Ascending aorta (tissue), 2 donors: ENCODE measurements at regions not wholly inside any gene's neighbourhood (a gene's known extent, or its start where the extent isn't known, plus 50 kb on each side); places are given as distances from the start of the nearest gene placed in this dataset.

ENCODE experiments used
- DNase-seq, 2 donors: peaks; one replicate each; pipeline ENCODE4 v3.0.0-alpha.2; 2019; ENCODE audit warnings: low spot score in 2 of 2
- H3K27ac ChIP-seq, 2 donors: fragments of 200-600 bp; sonication (generic); one replicate each; pipeline ENCODE4 v1.5.1; 2016 to 2017; ENCODE audit warnings: mild to moderate bottlenecking in 1 of 2
- H3K27me3 ChIP-seq: fragments of 200-600 bp; sonication (generic); one replicate; pipeline ENCODE4 v1.5.1; 2017
- H3K36me3 ChIP-seq, 2 donors: fragments of 200-600 bp; sonication (generic); one replicate each; pipeline ENCODE4 v1.5.1; 2016
- H3K4me1 ChIP-seq, 2 donors: fragments of 200-600 bp; sonication (generic); one replicate each; pipeline ENCODE4 v1.5.1; 2016 to 2017; ENCODE audit warnings: mild to moderate bottlenecking in 1 of 2
- H3K4me3 ChIP-seq, 2 donors: fragments of 200-600 bp; sonication (generic); one replicate each; pipeline ENCODE4 v1.5.1; 2016 to 2017; ENCODE audit warnings: mild to moderate bottlenecking in 1 of 2
- H3K9me3 ChIP-seq, 2 donors: fragments of 200-600 bp; sonication (generic); one replicate each; pipeline ENCODE4 v1.5.1; 2016
- CTCF ChIP-seq, 3 experiments: fragments of 200-600 bp in 2 of 3; fragments of 450-650 bp in 1 of 3; sonication (generic) in 2 of 3; IDR thresholded peaks; one replicate each; pipeline ENCODE4 v1.5.1; 2016 to 2019; ENCODE audit warnings: antibody characterized with exemption in 3 of 3, mild to moderate bottlenecking in 1 of 3, moderate library complexity in 1 of 3
- intact Hi-C: fragments of 100-400 bp; cut with DNase I; formaldehyde crosslinking; loops from one replicate; pipeline ENCODE4 v1.15.1; 2023

- peak overlapping the region; percentile 58 for H3K27ac ChIP-seq
- H3K36me3 ChIP-seq = no peaks in the 10 kb centered on the region
- TF ChIP-seq CTCF (IDR thresholded peaks at IDR 0.05) = no peak
- no peaks in the 10 kb centered on the region for H3K27me3 ChIP-seq
- no peak overlapping the region for H3K4me3 ChIP-seq
- no peaks in the 10 kb centered on the region for H3K9me3 ChIP-seq
- peaks cover 4 to 10% of the 10 kb centered on the region in 2 donors for H3K4me1 ChIP-seq
- intact Hi-C loops = loop anchor here (2.0 to 5.0 kb wide), 2 partner anchors 87 to 185 kb away; partner anchors contain the start of gene CEBPB
- no peak for DNase-seq
Observed at GRCh38 chr20:50277460-50278376, 87.1 kb downstream of the CEBPB start.

- Histone ChIP-seq H3K4me3 (no peak overlapping the region), H3K27me3 (no peaks in the 10 kb centered on the region), H3K9me3 (no peaks in the 10 kb centered on the region), H3K4me1 (peaks cover 4 to 10% of the 10 kb centered on the region in 2 donors), H3K36me3 (no peaks in the 10 kb centered on the region), H3K27ac (peak overlapping the region; percentile 58)
- intact Hi-C loops = loop anchor here (2.0 to 5.0 kb wide), 2 partner anchors 88 to 184 kb away; partner anchors contain the start of gene CEBPB
- TF ChIP-seq CTCF (IDR thresholded peaks at IDR 0.05) = no peak
- DNase-seq = no peak
Observed at GRCh38 chr20:50278377-50278683, 87.7 kb downstream of the CEBPB start.

GRCh38 chr20:50278684-50279531 lies 88.3 kb downstream of the CEBPB start:
- H3K4me1 ChIP-seq = peaks cover 4 to 14% of the 10 kb centered on the region in 2 donors
- H3K9me3 ChIP-seq = no peaks in the 10 kb centered on the region
- peak; percentile 33 to 48 (median 43) for TF ChIP-seq CTCF (IDR thresholded peaks at IDR 0.05)
- H3K27me3 ChIP-seq = no peaks in the 10 kb centered on the region
- intact Hi-C loops = loop anchor here (2.0 to 5.0 kb wide), 2 partner anchors 88 to 183 kb away; partner anchors contain the start of gene CEBPB
- H3K36me3 ChIP-seq = no peaks in the 10 kb centered on the region
- H3K27ac ChIP-seq = peak overlapping the region; percentile 58
- DNase-seq = peak in 1 of 2 donors; percentile 90
- H3K4me3 ChIP-seq = no peak overlapping the region

- Histone ChIP-seq H3K27ac (no peak overlapping the region), H3K4me3 (no peak overlapping the region), H3K4me1 (peaks cover 10 to 20% of the 10 kb centered on the region in 2 donors), H3K36me3 (no peaks in the 10 kb centered on the region), H3K27me3 (no peaks in the 10 kb centered on the region), H3K9me3 (no peaks in the 10 kb centered on the region)
- no peak for TF ChIP-seq CTCF (IDR thresholded peaks at IDR 0.05)
- intact Hi-C loops = loop anchor here (2.0 to 5.0 kb wide), 2 partner anchors 89 to 182 kb away; partner anchors contain the start of gene CEBPB
- no peak for DNase-seq
Observed at GRCh38 chr20:50279988-50280850, 89.6 kb downstream of the CEBPB start.
